ENCODE measurements at regions not wholly inside any gene's neighbourhood (a gene's known extent, or its start where the extent isn't known, plus 50 kb on each side); places are given as distances from the start of the nearest gene placed in this dataset.

- in situ Hi-C loops (cut with HindIII; ENCODE audit: low pct_unique_long_range_greater_than_20kb, low sequenced_read_pairs), result no loop called here
- Histone ChIP-seq H3K9me3 (ENCODE audit: control insufficient read depth, insufficient read depth, low read depth, low read length) (no peaks in the 10 kb centered on the region), H3K27me3 (ENCODE audit: control insufficient read depth, insufficient read depth, low read length) (no peaks in the 10 kb centered on the region), H3K4me1 (ENCODE audit: control insufficient read depth, insufficient read depth, low read length) (no peaks in the 10 kb centered on the region), H3K36me3 (ENCODE audit: control insufficient read depth, insufficient read depth, low read length) (no peaks in the 10 kb centered on the region), H3K4me3 (ENCODE audit: low read depth in 2 of 2, low read length in 2 of 2) (no peak overlapping the region), H3K27ac (ENCODE audit: low read length) (no peak overlapping the region)
- ATAC-seq (no peak), DNase-seq (ENCODE audit: low read depth, low spot score) (no peak)
- ChIA-PET POLR2A (no interaction called here), CTCF (no interaction called here)
- no TSS peak for BruUV-seq (replicated peaks)
- TF ChIP-seq SIN3A (IDR thresholded peaks at IDR 0.05; ENCODE audit: borderline replicate concordance, insufficient read depth, low read depth, low read length) (no peak), REST (IDR thresholded peaks at IDR 0.05; ENCODE audit: insufficient read depth in 1 of 2, low read depth in 2 of 2, low read length in 1 of 2) (no peak), CTCF (IDR thresholded peaks at IDR 0.05) (no peak), POLR2AphosphoS5 (IDR thresholded peaks at IDR 0.05; ENCODE audit: low read depth, low read length) (no peak), TCF7L2 (IDR thresholded peaks at IDR 0.05; ENCODE audit: low read depth, low read length) (no peak)
- intact Hi-C loops (cut with micrococcal nuclease; ENCODE audit: unreplicated experiment), result no loop called here
Observed at GRCh38 chr17:22441776-22442175, 749.5 kb downstream of the KCNJ18 start.

GRCh38 chr17:22443061-22443460 is 750.7 kb downstream of the KCNJ18 start:
- Histone ChIP-seq H3K4me3 (ENCODE audit: low read depth in 2 of 2, low read length in 2 of 2) (no peak overlapping the region), H3K36me3 (ENCODE audit: control insufficient read depth, insufficient read depth, low read length) (no peaks in the 10 kb centered on the region), H3K4me1 (ENCODE audit: control insufficient read depth, insufficient read depth, low read length) (no peaks in the 10 kb centered on the region), H3K27ac (ENCODE audit: low read length) (no peak overlapping the region), H3K27me3 (ENCODE audit: control insufficient read depth, insufficient read depth, low read length) (no peaks in the 10 kb centered on the region), H3K9me3 (ENCODE audit: control insufficient read depth, insufficient read depth, low read depth, low read length) (no peaks in the 10 kb centered on the region)
- TF ChIP-seq REST (IDR thresholded peaks at IDR 0.05; ENCODE audit: insufficient read depth in 1 of 2, low read depth in 2 of 2, low read length in 1 of 2) (no peak), CTCF (IDR thresholded peaks at IDR 0.05) (no peak), SIN3A (IDR thresholded peaks at IDR 0.05; ENCODE audit: borderline replicate concordance, insufficient read depth, low read depth, low read length) (no peak), TCF7L2 (IDR thresholded peaks at IDR 0.05; ENCODE audit: low read depth, low read length) (no peak), POLR2AphosphoS5 (IDR thresholded peaks at IDR 0.05; ENCODE audit: low read depth, low read length) (no peak)
- DNase-seq (ENCODE audit: low read depth, low spot score), result no peak
- ChIA-PET CTCF (no interaction called here), POLR2A (no interaction called here)
- intact Hi-C loops (cut with micrococcal nuclease; ENCODE audit: unreplicated experiment), result no loop called here
- no peak for ATAC-seq
- in situ Hi-C loops (cut with HindIII; ENCODE audit: low pct_unique_long_range_greater_than_20kb, low sequenced_read_pairs), result no loop called here
- no TSS peak for BruUV-seq (replicated peaks)

Measured in Panc1 (cell line).